ENCODE measurements at regions not wholly inside any gene's neighbourhood (a gene's known extent, or its start where the extent isn't known, plus 50 kb on each side); places are given as distances from the start of the nearest gene placed in this dataset.

DNA sequence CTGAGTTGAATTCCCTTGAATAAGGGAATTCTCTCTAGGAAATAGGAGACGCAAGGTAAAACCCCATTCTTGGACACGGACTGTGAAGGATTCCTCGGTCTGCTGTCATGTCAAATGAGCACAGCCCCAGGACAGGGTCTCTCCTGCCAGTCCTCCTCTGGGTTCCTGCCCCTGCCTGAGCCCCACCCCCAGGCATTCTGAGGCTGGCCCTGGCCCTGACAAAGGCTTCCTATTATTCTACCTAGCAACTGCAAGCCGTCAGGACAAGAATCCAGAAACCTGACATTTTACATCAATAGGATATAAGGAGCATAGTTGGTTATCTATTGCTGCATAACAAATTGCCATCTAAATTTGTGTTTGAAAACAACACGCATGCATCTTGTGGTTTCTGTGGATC, 253.3 kb upstream of the AGAP1 start:
- TF ChIP-seq, protein P1, sequence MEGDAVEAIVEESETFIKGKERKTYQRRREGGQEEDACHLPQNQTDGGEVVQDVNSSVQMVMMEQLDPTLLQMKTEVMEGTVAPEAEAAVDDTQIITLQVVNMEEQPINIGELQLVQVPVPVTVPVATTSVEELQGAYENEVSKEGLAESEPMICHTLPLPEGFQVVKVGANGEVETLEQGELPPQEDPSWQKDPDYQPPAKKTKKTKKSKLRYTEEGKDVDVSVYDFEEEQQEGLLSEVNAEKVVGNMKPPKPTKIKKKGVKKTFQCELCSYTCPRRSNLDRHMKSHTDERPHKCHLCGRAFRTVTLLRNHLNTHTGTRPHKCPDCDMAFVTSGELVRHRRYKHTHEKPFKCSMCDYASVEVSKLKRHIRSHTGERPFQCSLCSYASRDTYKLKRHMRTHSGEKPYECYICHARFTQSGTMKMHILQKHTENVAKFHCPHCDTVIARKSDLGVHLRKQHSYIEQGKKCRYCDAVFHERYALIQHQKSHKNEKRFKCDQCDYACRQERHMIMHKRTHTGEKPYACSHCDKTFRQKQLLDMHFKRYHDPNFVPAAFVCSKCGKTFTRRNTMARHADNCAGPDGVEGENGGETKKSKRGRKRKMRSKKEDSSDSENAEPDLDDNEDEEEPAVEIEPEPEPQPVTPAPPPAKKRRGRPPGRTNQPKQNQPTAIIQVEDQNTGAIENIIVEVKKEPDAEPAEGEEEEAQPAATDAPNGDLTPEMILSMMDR (IDR thresholded peaks at IDR 0.05), result no peak
- TF ChIP-seq POLR2A (IDR thresholded peaks at IDR 0.05), result no peak
